B cell (primary cell): ENCODE measurements at regions not wholly inside any gene's neighbourhood (a gene's known extent, or its start where the extent isn't known, plus 50 kb on each side); places are given as distances from the start of the nearest gene placed in this dataset.
"Not testable (repeated sequence)": the region's sequence is repeated elsewhere in the genome, so short reads cannot be mapped to it uniquely, and the experiment has no call there.

ENCODE experiments used
- CTCF ChIP-seq: fragments of 200-600 bp; IDR thresholded peaks from one replicate; pipeline ENCODE4 v1.8.0; 2022; ENCODE audit warnings: antibody characterized with exemption, mild to moderate bottlenecking
- EZH2 ChIP-seq: IDR thresholded peaks from 2 replicates; pipeline ENCODE4 v1.6.1; 2012; ENCODE audit warnings: borderline replicate concordance, low read depth, mild to moderate bottlenecking, moderate library complexity, low read length; ENCODE audit not compliant: insufficient read depth, poor library complexity, severe bottlenecking

- TF ChIP-seq CTCF, EZH2: not testable (repeated sequence)
Observed at GRCh38 chr3:144984481-144984880, 1012.9 kb downstream of the DIPK2A start.
